ENCODE measurements at regions not wholly inside any gene's neighbourhood (a gene's known extent, or its start where the extent isn't known, plus 50 kb on each side); places are given as distances from the start of the nearest gene placed in this dataset.

GRCh38 chr2:176885001-176885643, 327.5 kb upstream of the HNRNPA3 start:
- TF ChIP-seq CTCF (conservative IDR thresholded peaks at IDR 0.05): no peak
- no peak for TF ChIP-seq EZH2 (IDR thresholded peaks at IDR 0.05; ENCODE audit: low read depth)

Data from PC-9 (cell line).